ENCODE measurements at regions not wholly inside any gene's neighbourhood (a gene's known extent, or its start where the extent isn't known, plus 50 kb on each side); places are given as distances from the start of the nearest gene placed in this dataset.

- TF ChIP-seq YY1 (IDR thresholded peaks at IDR 0.05; ENCODE audit: extremely low read depth, insufficient replicate concordance, low read depth, low read length) (no peak), ATF3 (IDR thresholded peaks at IDR 0.05) (no peak), JUND (IDR thresholded peaks at IDR 0.05) (peak; percentile 73)
These were observed 149.6 kb downstream of the ZNF608 start (continued) for GRCh38 chr5:124596595-124597421.

- intact Hi-C loops (cut with micrococcal nuclease) = no loop called here
- Histone ChIP-seq H3K4me1 (ENCODE audit: control insufficient read depth in 1 of 2, insufficient read depth in 2 of 2, low read length in 2 of 2) (peaks cover 14 to 17% of the 10 kb centered on the region in 2 experiments), H3K9me2 (ENCODE audit: insufficient read depth) (no peaks in the 10 kb centered on the region), H3K36me3 (ENCODE audit: control insufficient read depth in 1 of 2, insufficient read depth in 2 of 2, low read length in 2 of 2) (no peaks in the 10 kb centered on the region), H3K27me3 (ENCODE audit: insufficient read depth, low read length) (no peaks in the 10 kb centered on the region), H3K27ac (ENCODE audit: low read depth, low read length) (no peak overlapping the region), H3K4me2 (ENCODE audit: low read length) (no peak overlapping the region), H3K9ac (ENCODE audit: low read length) (no peak overlapping the region), H3K9me3 (ENCODE audit: control insufficient read depth in 1 of 2, insufficient read depth in 1 of 2, low read depth in 1 of 2, low read length in 2 of 2) (no peaks in the 10 kb centered on the region), H2AFZ (ENCODE audit: low read depth, low read length, poor library complexity, severe bottlenecking) (no peak overlapping the region), H4K20me1 (ENCODE audit: insufficient read depth) (no peaks in the 10 kb centered on the region), H3K79me2 (ENCODE audit: insufficient read depth, low read length) (no peaks in the 10 kb centered on the region), H3K4me3 (replicated peaks in 1 of 2; ENCODE audit: low read depth in 1 of 2, low read length in 2 of 2) (no peak overlapping the region)
- BruUV-seq (replicated peaks) = no TSS peak
- ChIA-PET CTCF (no interaction called here), POLR2A (no interaction called here), RAD21 (ENCODE audit: low non-redundant PET in 1 of 2, low total read pairs in 2 of 2, uncharacterized antibody in 2 of 2, unreplicated experiment in 2 of 2) (no interaction called here)
- TF ChIP-seq SIN3A (IDR thresholded peaks at IDR 0.05; ENCODE audit: low read depth) (no peak), REST (IDR thresholded peaks at IDR 0.05; ENCODE audit: low read depth) (no peak), CEBPB (IDR thresholded peaks at IDR 0.05; ENCODE audit: low read depth) (no peak), EZH2phosphoT487 (IDR thresholded peaks at IDR 0.05; ENCODE audit: borderline replicate concordance) (no peak), CBX3 (IDR thresholded peaks at IDR 0.05; ENCODE audit: low read depth) (no peak), EZH2 (IDR thresholded peaks at IDR 0.05) (no peak), EGR1 (IDR thresholded peaks at IDR 0.05; ENCODE audit: low read depth) (no peak), ATF3 (IDR thresholded peaks at IDR 0.05) (no peak), SRF (IDR thresholded peaks at IDR 0.05; ENCODE audit: low read depth) (no peak), FOSL1 (IDR thresholded peaks at IDR 0.05; ENCODE audit: low read depth) (no peak), CTCF (IDR thresholded peaks at IDR 0.05 in 2 of 3, conservative IDR thresholded peaks at IDR 0.05 in 1 of 3; ENCODE audit: borderline replicate concordance in 1 of 3, insufficient read depth in 1 of 3, low read depth in 2 of 3, low read length in 2 of 3) (no peak), RAD21 (IDR thresholded peaks at IDR 0.05; ENCODE audit: low read depth) (no peak), ZNF274 (IDR thresholded peaks at IDR 0.05; ENCODE audit: low read depth, low read length) (no peak)
- no peak for ATAC-seq
- no peak for DNase-seq (ENCODE audit: low read depth, low spot score)
These were observed 152.5 kb downstream of the ZNF608 start for GRCh38 chr5:124593952-124594351.

All from HCT116 (cell line).